CD4-positive, alpha-beta memory T cell (primary cell): ENCODE measurements at regions not wholly inside any gene's neighbourhood (a gene's known extent, or its start where the extent isn't known, plus 50 kb on each side); places are given as distances from the start of the nearest gene placed in this dataset.

Experiments
- CTCF ChIA-PET: fragments of 350-600 bp; sonication (Branson Sonifier 250); formaldehyde crosslinking; loops from one replicate; lab custom pipeline; 2021; ENCODE audit warnings: inconsistent platforms; ENCODE audit not compliant: partially characterized antibody; lab: Charles Lee
- POLR2A ChIA-PET: fragments of 350-600 bp; sonication (Branson Sonifier 250); formaldehyde crosslinking; loops from one replicate; lab custom pipeline; 2021; ENCODE audit not compliant: partially characterized antibody; lab: Charles Lee
- DNase-seq, 5 donors: peaks; one replicate each; pipeline versions ENCODE4 v3.0.0 to v3.0.0-alpha.2; 2020 to 2022; ENCODE audit warnings: mixed read lengths in 1 of 5
- H3K27ac ChIP-seq: one replicate; pipeline ENCODE4 v1.7.0; 2013; ENCODE audit warnings: low read depth, low read length
- H3K27me3 ChIP-seq: 2 replicates; pipeline ENCODE4 v1.7.0; 2013; ENCODE audit warnings: mild to moderate bottlenecking, low read length, moderate library complexity; ENCODE audit not compliant: insufficient read depth
- H3K36me3 ChIP-seq: 2 replicates; pipeline ENCODE4 v1.7.0; 2013; ENCODE audit warnings: mild to moderate bottlenecking, low read length, moderate library complexity; ENCODE audit not compliant: insufficient read depth
- H3K4me1 ChIP-seq: 2 replicates; pipeline ENCODE4 v1.7.0; 2013; ENCODE audit warnings: mild to moderate bottlenecking, low read length, moderate library complexity; ENCODE audit not compliant: insufficient read depth
- H3K4me3 ChIP-seq, 2 donors: one replicate each; pipeline ENCODE4 v1.7.0; 2013; ENCODE audit warnings: low read length in 2 of 2, mild to moderate bottlenecking in 1 of 2
- H3K9me3 ChIP-seq, 2 donors: one replicate each; pipeline ENCODE4 v1.7.0; 2013; ENCODE audit warnings: low read length in 2 of 2, control low read depth in 1 of 2; ENCODE audit not compliant: control insufficient read depth in 1 of 2
- H3K27ac Mint-ChIP-seq, 7 donors: one replicate each; pipeline ENCODE4 v1.8.0; 2020 to 2021; ENCODE audit warnings: mixed read lengths in 7 of 7, mild to moderate bottlenecking in 6 of 7, inconsistent platforms in 3 of 7, moderate library complexity in 3 of 7
- H3K27me3 Mint-ChIP-seq, 2 donors: one replicate each; pipeline ENCODE4 v1.8.0; 2020 to 2021; ENCODE audit warnings: mixed read lengths in 2 of 2
- H3K36me3 Mint-ChIP-seq, 2 donors: one replicate each; pipeline ENCODE4 v1.8.0; 2020 to 2021; ENCODE audit warnings: mixed read lengths in 2 of 2, inconsistent platforms in 1 of 2, mild to moderate bottlenecking in 1 of 2
- H3K4me1 Mint-ChIP-seq, 4 donors: one replicate each; pipeline ENCODE4 v1.8.0; 2020 to 2021; ENCODE audit warnings: mixed read lengths in 4 of 4, mild to moderate bottlenecking in 1 of 4
- H3K4me3 Mint-ChIP-seq, 8 donors: one replicate each; pipeline ENCODE4 v1.8.0; 2020 to 2021; ENCODE audit warnings: mixed read lengths in 8 of 8, mild to moderate bottlenecking in 7 of 8, moderate library complexity in 6 of 8, inconsistent platforms in 3 of 8
- H3K9me3 Mint-ChIP-seq, 8 donors: one replicate each; pipeline ENCODE4 v1.8.0; 2020 to 2021; ENCODE audit warnings: mixed read lengths in 8 of 8, mild to moderate bottlenecking in 5 of 8, inconsistent platforms in 3 of 8, moderate library complexity in 1 of 8
- intact Hi-C: fragments of 100-400 bp; cut with micrococcal nuclease; formaldehyde crosslinking; loops from one replicate; pipeline ENCODE4 v1.15.1; 2023

DNA sequence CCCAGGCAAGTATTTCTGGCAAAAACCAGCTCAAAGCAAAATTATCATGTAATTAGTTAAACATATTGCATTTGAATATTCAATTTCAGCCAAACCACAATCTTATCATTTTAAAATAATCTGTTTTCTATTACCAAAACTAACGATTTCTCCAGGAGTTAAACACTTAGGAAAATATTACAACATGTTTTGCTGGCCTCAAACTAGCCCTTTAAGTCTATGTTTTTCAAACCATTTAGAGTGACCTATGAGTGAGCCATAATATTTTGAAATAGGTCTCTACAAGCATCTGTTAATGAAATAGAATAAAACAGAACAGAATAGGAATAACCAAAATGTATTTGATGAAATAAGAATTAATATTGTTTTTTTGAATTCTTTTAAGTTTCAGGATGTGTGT is 370.9 kb downstream of the COL12A1 start:
- Mint-ChIP-seq H3K36me3 (no peaks in the 10 kb centered on the region), H3K27me3 (peaks cover 0 to 3% of the 10 kb centered on the region in 2 donors), H3K27ac (no peak overlapping the region), H3K4me3 (no peak overlapping the region), H3K9me3 (peaks cover 0 to 8% (median 6%) of the 10 kb centered on the region in 8 donors), H3K4me1 (no peaks in the 10 kb centered on the region)
- ChIA-PET CTCF (no interaction called here), POLR2A (no interaction called here)
- intact Hi-C loops: no loop called here
- Histone ChIP-seq H3K27me3 (no peaks in the 10 kb centered on the region), H3K9me3 (no peaks in the 10 kb centered on the region), H3K36me3 (no peaks in the 10 kb centered on the region), H3K4me1 (no peaks in the 10 kb centered on the region), H3K4me3 (no peak overlapping the region), H3K27ac (no peak overlapping the region)
- DNase-seq: no peak

- Mint-ChIP-seq H3K9me3 (peaks cover 0 to 21% (median 3%) of the 10 kb centered on the region in 8 donors), H3K27ac (no peak overlapping the region), H3K36me3 (no peaks in the 10 kb centered on the region), H3K4me3 (no peak overlapping the region), H3K4me1 (no peaks in the 10 kb centered on the region), H3K27me3 (peaks cover 0 to 3% of the 10 kb centered on the region in 2 donors)
- Histone ChIP-seq H3K36me3 (no peaks in the 10 kb centered on the region), H3K27me3 (no peaks in the 10 kb centered on the region), H3K27ac (no peak overlapping the region), H3K4me3 (no peak overlapping the region), H3K9me3 (no peaks in the 10 kb centered on the region), H3K4me1 (no peaks in the 10 kb centered on the region)
- ChIA-PET CTCF (no interaction called here), POLR2A (no interaction called here)
- intact Hi-C loops: no loop called here
- DNase-seq: no peak
These were observed 379.6 kb downstream of the COL12A1 start for GRCh38 chr6:74826263-74826662.

GRCh38 chr6:74814440-74814839 is 391.4 kb downstream of the COL12A1 start:
- no peaks in the 10 kb centered on the region for H3K27me3 ChIP-seq
- Mint-ChIP-seq H3K4me3 (no peak overlapping the region), H3K4me1 (no peaks in the 10 kb centered on the region), H3K27ac (no peak overlapping the region), H3K36me3 (no peaks in the 10 kb centered on the region), H3K27me3 (no peaks in the 10 kb centered on the region), H3K9me3 (peaks cover 3 to 29% (median 16%) of the 10 kb centered on the region in 8 donors)
- H3K9me3 ChIP-seq: no peaks in the 10 kb centered on the region
- no peaks in the 10 kb centered on the region for H3K36me3 ChIP-seq
- intact Hi-C loops: no loop called here
- H3K4me1 ChIP-seq: no peaks in the 10 kb centered on the region
- ChIA-PET CTCF (no interaction called here), POLR2A (no interaction called here)
- H3K4me3 ChIP-seq: no peak overlapping the region
- no peak overlapping the region for H3K27ac ChIP-seq
- DNase-seq: no peak

DNA sequence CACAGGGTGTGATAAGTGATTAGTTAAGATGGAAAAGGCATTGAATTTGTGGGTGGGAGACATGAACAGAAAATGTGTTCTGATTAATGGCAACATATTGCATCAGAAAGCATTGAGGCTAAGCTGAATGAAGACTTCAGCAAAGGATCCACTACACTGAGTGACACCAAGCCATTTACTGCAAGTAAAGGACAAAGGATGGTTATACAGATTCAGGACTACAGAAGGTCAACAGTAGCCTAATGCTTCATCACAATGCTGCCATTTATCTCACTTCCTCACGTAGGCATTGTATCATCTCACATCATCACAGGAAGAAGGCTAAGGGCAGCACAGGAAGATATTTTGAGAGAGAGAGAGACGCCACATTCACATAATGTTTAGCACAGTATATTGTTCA is 398.2 kb downstream of the COL12A1 start:
- H3K4me3 ChIP-seq: no peak overlapping the region
- no peak overlapping the region for H3K4me3 Mint-ChIP-seq
- intact Hi-C loops: no loop called here
- peaks cover 0 to 11% (median 2%) of the 10 kb centered on the region in 8 donors for H3K9me3 Mint-ChIP-seq
- H3K36me3 Mint-ChIP-seq: no peaks in the 10 kb centered on the region
- H3K4me1 Mint-ChIP-seq: no peaks in the 10 kb centered on the region
- H3K27me3 Mint-ChIP-seq: no peaks in the 10 kb centered on the region
- no peaks in the 10 kb centered on the region for H3K36me3 ChIP-seq
- ChIA-PET CTCF (no interaction called here), POLR2A (no interaction called here)
- no peaks in the 10 kb centered on the region for H3K9me3 ChIP-seq
- H3K4me1 ChIP-seq: no peaks in the 10 kb centered on the region
- no peaks in the 10 kb centered on the region for H3K27me3 ChIP-seq
- no peak for DNase-seq
- H3K27ac Mint-ChIP-seq: no peak overlapping the region
- H3K27ac ChIP-seq: no peak overlapping the region

DNA sequence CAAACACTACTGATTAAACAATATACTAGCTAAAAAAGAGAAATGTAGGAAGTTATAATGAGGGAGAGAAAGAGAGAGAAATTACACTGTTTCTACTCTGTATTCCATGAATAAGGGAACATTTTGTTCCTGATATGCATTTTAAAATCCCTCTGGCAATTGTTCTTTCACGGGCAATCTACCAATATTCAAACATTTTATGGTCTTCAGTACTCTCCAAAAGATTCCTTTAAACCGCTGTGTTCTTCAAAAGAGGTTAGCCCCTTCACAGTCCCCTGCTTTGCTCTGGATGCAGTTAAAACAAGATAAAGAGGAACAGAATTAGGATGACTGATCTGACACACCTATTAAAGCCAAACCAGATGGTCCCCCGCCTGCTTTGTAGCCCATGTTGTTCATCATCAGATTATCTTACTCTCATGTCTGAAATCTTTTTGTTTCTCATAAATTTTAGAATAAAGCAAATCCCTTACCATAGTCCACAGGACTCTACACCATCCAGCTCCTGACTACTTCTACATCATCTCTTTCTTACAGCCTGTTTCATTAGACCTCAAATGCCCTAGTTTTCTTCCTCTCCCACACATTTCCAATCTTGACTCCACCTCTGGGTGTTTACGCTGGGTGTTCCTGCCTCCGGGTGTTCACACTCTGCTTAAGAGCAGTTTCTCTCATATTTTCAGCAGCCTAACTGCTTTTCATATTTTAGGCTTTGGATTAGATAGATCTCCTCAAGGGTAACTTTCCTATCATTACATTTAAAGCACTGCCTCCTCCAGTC is 399.7 kb downstream of the COL12A1 start:
- Histone ChIP-seq H3K36me3 (no peaks in the 10 kb centered on the region), H3K4me1 (no peaks in the 10 kb centered on the region), H3K4me3 (no peak overlapping the region), H3K9me3 (peaks cover 0 to 3% of the 10 kb centered on the region in 2 donors), H3K27me3 (no peaks in the 10 kb centered on the region), H3K27ac (no peak overlapping the region)
- intact Hi-C loops: no loop called here
- Mint-ChIP-seq H3K4me3 (no peak overlapping the region), H3K36me3 (no peaks in the 10 kb centered on the region), H3K9me3 (peaks cover 0 to 11% (median 4%) of the 10 kb centered on the region in 8 donors), H3K27me3 (no peaks in the 10 kb centered on the region), H3K27ac (no peak overlapping the region), H3K4me1 (no peaks in the 10 kb centered on the region)
- no peak for DNase-seq
- POLR2A ChIA-PET: no interaction called here
- CTCF ChIA-PET: no interaction called here

GRCh38 chr6:74798302-74798701 is 407.6 kb downstream of the COL12A1 start:
- H3K27me3 Mint-ChIP-seq: no peaks in the 10 kb centered on the region
- Histone ChIP-seq H3K27me3 (no peaks in the 10 kb centered on the region), H3K9me3 (peaks cover 0 to 3% of the 10 kb centered on the region in 2 donors), H3K4me1 (no peaks in the 10 kb centered on the region), H3K36me3 (no peaks in the 10 kb centered on the region), H3K4me3 (no peak overlapping the region), H3K27ac (no peak overlapping the region)
- POLR2A ChIA-PET: no interaction called here
- H3K4me3 Mint-ChIP-seq: no peak overlapping the region
- peaks cover 0 to 3% of the 10 kb centered on the region in 2 donors for H3K36me3 Mint-ChIP-seq
- CTCF ChIA-PET: no interaction called here
- no peak overlapping the region for H3K27ac Mint-ChIP-seq
- no peaks in the 10 kb centered on the region for H3K4me1 Mint-ChIP-seq
- no peak for DNase-seq
- peaks cover 6 to 34% (median 20%) of the 10 kb centered on the region in 8 donors for H3K9me3 Mint-ChIP-seq
- intact Hi-C loops: no loop called here

GRCh38 chr6:74785236-74785635 is 420.6 kb downstream of the COL12A1 start:
- H3K4me3 Mint-ChIP-seq: no peak overlapping the region
- H3K9me3 Mint-ChIP-seq: peaks cover 0 to 16% (median 11%) of the 10 kb centered on the region in 8 donors
- Histone ChIP-seq H3K27ac (no peak overlapping the region), H3K9me3 (no peaks in the 10 kb centered on the region), H3K36me3 (no peaks in the 10 kb centered on the region), H3K4me3 (no peak overlapping the region), H3K4me1 (no peaks in the 10 kb centered on the region), H3K27me3 (no peaks in the 10 kb centered on the region)
- H3K27ac Mint-ChIP-seq: peak overlapping the region in 1 of 7 donors; percentile 17
- H3K27me3 Mint-ChIP-seq: peaks cover 0 to 1% of the 10 kb centered on the region in 2 donors
- no peaks in the 10 kb centered on the region for H3K4me1 Mint-ChIP-seq
- H3K36me3 Mint-ChIP-seq: no peaks in the 10 kb centered on the region
- intact Hi-C loops: no loop called here
- CTCF ChIA-PET: no interaction called here
- DNase-seq: no peak
- POLR2A ChIA-PET: no interaction called here
